ENCODE measurements at regions not wholly inside any gene's neighbourhood (a gene's known extent, or its start where the extent isn't known, plus 50 kb on each side); places are given as distances from the start of the nearest gene placed in this dataset.
"Not testable (repeated sequence)": the region's sequence is repeated elsewhere in the genome, so short reads cannot be mapped to it uniquely, and the experiment has no call there.

GRCh38 chr11:127816962-127817361 is 770.4 kb downstream of the ETS1 start:
- no peaks in the 10 kb centered on the region for H3K9me3 ChIP-seq (ENCODE audit: control insufficient read depth, insufficient read depth, low read length)
- no peaks in the 10 kb centered on the region for H3K36me3 ChIP-seq (ENCODE audit: control insufficient read depth, insufficient read depth, low read length)
- H3K27me3 ChIP-seq (ENCODE audit: control insufficient read depth, insufficient read depth, low read length) = no peaks in the 10 kb centered on the region
- no peak overlapping the region for H3K4me3 ChIP-seq (ENCODE audit: low read depth, low read length)
- H3K9ac ChIP-seq (ENCODE audit: low read depth, low read length) = no peak overlapping the region
- H3K4me1 ChIP-seq (ENCODE audit: control insufficient read depth, insufficient read depth, low read length) = peaks cover 5% of the 10 kb centered on the region

DNA sequence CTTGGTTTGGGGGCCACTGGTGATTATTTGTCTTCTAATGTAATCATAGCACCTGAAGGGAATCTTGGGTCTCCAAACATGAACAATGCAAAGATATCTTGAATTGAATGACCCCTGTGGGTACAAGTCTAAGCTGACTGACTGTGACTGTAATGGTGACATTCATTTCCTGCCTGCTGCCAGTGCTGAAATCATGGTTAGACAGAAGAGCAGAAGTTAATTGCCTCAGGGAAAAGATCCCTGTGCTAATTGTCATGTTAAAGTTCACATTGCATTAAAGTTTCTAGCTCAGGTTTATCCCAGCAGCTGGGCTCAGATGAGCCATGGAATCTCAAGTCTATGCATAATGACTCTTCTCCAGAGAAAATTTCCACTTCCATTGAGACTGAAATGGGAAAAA is 772.0 kb downstream of the ETS1 start:
- Histone ChIP-seq H3K9ac (ENCODE audit: low read depth, low read length) (no peak overlapping the region), H3K27me3 (ENCODE audit: control insufficient read depth, insufficient read depth, low read length) (no peaks in the 10 kb centered on the region), H3K36me3 (ENCODE audit: control insufficient read depth, insufficient read depth, low read length) (no peaks in the 10 kb centered on the region), H3K4me1 (ENCODE audit: control insufficient read depth, insufficient read depth, low read length) (peaks cover 5% of the 10 kb centered on the region), H3K4me3 (ENCODE audit: low read depth, low read length) (no peak overlapping the region), H3K9me3 (ENCODE audit: control insufficient read depth, insufficient read depth, low read length) (no peaks in the 10 kb centered on the region)

DNA sequence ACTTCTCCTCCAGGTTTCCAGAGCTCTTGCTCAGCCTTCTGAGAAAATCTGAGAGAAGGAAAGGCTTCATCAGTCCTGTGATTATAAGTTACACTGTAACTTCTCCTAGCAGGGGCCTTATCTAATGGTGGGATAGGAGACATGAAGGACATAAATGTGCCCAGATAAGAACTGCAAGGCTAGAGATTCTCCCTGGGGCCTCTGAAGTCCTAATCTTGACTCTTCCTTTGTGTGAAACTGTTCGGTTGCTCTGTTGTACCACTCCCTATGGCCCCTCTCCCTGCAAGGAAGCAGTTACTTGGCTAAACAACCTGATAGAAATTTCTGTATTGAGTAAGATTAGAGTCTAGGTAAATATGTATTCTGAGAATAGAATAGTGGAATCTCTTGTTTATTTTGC is 780.9 kb downstream of the ETS1 start:
- Histone ChIP-seq H3K4me3 (ENCODE audit: low read depth, low read length) (no peak overlapping the region), H3K36me3 (ENCODE audit: control insufficient read depth, insufficient read depth, low read length) (no peaks in the 10 kb centered on the region), H3K27me3 (ENCODE audit: control insufficient read depth, insufficient read depth, low read length) (no peaks in the 10 kb centered on the region), H3K9me3 (ENCODE audit: control insufficient read depth, insufficient read depth, low read length) (no peaks in the 10 kb centered on the region), H3K4me1 (ENCODE audit: control insufficient read depth, insufficient read depth, low read length) (no peaks in the 10 kb centered on the region), H3K9ac (ENCODE audit: low read depth, low read length) (no peak overlapping the region)

- Histone ChIP-seq H3K36me3 (ENCODE audit: control insufficient read depth, insufficient read depth, low read length) (no peaks in the 10 kb centered on the region), H3K9me3 (ENCODE audit: control insufficient read depth, insufficient read depth, low read length) (no peaks in the 10 kb centered on the region), H3K27me3 (ENCODE audit: control insufficient read depth, insufficient read depth, low read length) (no peaks in the 10 kb centered on the region), H3K4me1 (ENCODE audit: control insufficient read depth, insufficient read depth, low read length) (no peaks in the 10 kb centered on the region), H3K9ac (ENCODE audit: low read depth, low read length) (no peak overlapping the region), H3K4me3 (ENCODE audit: low read depth, low read length) (no peak overlapping the region)
Observed at GRCh38 chr11:127805771-127806170, 781.6 kb downstream of the ETS1 start.

GRCh38 chr11:127804747-127805400 is 782.5 kb downstream of the ETS1 start:
- Histone ChIP-seq H3K9ac (ENCODE audit: low read depth, low read length) (no peak overlapping the region), H3K27me3 (ENCODE audit: control insufficient read depth, insufficient read depth, low read length) (no peaks in the 10 kb centered on the region), H3K4me1 (ENCODE audit: control insufficient read depth, insufficient read depth, low read length) (no peaks in the 10 kb centered on the region), H3K4me3 (ENCODE audit: low read depth, low read length) (no peak overlapping the region), H3K9me3 (ENCODE audit: control insufficient read depth, insufficient read depth, low read length) (no peaks in the 10 kb centered on the region), H3K36me3 (ENCODE audit: control insufficient read depth, insufficient read depth, low read length) (no peaks in the 10 kb centered on the region)

DNA sequence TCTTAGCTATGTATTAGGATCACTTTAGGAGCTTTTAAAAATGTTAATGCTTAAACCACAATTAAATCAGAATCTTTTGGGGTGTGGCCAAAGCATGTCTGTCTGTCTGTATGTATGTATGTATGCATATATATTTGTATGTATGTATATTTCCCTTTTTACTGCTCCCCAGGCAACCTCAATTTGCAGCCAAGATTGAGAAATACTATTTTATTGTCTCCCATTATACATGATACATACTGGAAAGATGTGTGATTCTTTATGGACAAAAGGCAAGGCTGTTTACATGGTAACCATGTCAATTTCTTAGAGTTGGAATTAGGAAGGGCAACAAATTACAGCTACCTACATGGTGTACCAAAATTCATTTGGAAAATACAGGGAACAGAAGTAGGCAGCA is 783.6 kb downstream of the ETS1 start:
- Histone ChIP-seq H3K9me3 (ENCODE audit: control insufficient read depth, insufficient read depth, low read length) (no peaks in the 10 kb centered on the region), H3K36me3 (ENCODE audit: control insufficient read depth, insufficient read depth, low read length) (no peaks in the 10 kb centered on the region), H3K9ac (ENCODE audit: low read depth, low read length) (no peak overlapping the region), H3K27me3 (ENCODE audit: control insufficient read depth, insufficient read depth, low read length) (no peaks in the 10 kb centered on the region), H3K4me3 (ENCODE audit: low read depth, low read length) (no peak overlapping the region), H3K4me1 (ENCODE audit: control insufficient read depth, insufficient read depth, low read length) (no peaks in the 10 kb centered on the region)

DNA sequence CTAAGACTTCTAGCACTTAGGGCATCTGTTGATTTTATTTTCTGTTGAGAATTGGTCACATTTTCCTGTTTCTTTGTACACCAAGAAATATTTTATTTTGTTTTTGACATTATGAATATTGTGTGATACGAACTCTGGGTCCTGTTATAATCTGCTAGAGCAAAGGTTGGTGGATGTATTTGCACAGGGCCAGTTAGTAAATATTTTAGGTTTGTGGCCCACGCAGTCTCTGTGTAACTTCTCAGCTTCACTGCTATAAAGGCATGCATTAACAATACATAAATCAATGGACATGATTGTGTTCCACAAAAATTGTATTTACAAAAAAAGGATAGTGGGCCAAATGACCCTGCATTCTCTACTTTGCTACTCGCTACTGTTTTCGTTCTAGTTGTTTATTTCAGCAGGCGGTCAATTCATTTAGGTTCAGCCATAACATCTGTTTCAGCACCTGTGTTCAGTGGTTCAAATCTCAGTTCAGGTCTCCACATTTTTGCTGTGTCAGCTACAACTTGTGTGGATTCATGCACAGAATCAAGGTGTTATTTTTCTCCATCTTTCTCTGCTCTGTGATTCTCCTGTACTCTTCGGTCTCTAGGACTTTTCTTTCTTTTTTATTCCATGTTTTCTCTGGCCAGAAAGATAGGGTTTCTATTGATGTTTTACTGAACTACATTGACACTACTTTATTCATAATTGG is 786.2 kb downstream of the ETS1 start:
- H3K27me3 ChIP-seq (ENCODE audit: control insufficient read depth, insufficient read depth, low read length) = no peaks in the 10 kb centered on the region

GRCh38 chr11:127795326-127795725 is 792.0 kb downstream of the ETS1 start:
- Histone ChIP-seq H3K4me3 (ENCODE audit: low read depth, low read length) (no peak overlapping the region), H3K9ac (ENCODE audit: low read depth, low read length) (no peak overlapping the region), H3K4me1 (ENCODE audit: control insufficient read depth, insufficient read depth, low read length) (no peaks in the 10 kb centered on the region), H3K36me3 (ENCODE audit: control insufficient read depth, insufficient read depth, low read length) (no peaks in the 10 kb centered on the region), H3K27me3 (ENCODE audit: control insufficient read depth, insufficient read depth, low read length) (no peaks in the 10 kb centered on the region), H3K9me3 (ENCODE audit: control insufficient read depth, insufficient read depth, low read length) (no peaks in the 10 kb centered on the region)

More for the DNA sequence above, 786.2 kb downstream of the ETS1 start:
- H3K9ac ChIP-seq (ENCODE audit: low read depth, low read length) = no peak overlapping the region
- H3K4me3 ChIP-seq (ENCODE audit: low read depth, low read length) = no peak overlapping the region
- H3K9me3 ChIP-seq (ENCODE audit: control insufficient read depth, insufficient read depth, low read length) = no peaks in the 10 kb centered on the region
- no peaks in the 10 kb centered on the region for H3K36me3 ChIP-seq (ENCODE audit: control insufficient read depth, insufficient read depth, low read length)
- no peaks in the 10 kb centered on the region for H3K4me1 ChIP-seq (ENCODE audit: control insufficient read depth, insufficient read depth, low read length)

- Histone ChIP-seq H3K9ac (ENCODE audit: low read depth, low read length) (no peak overlapping the region), H3K4me3 (ENCODE audit: low read depth, low read length) (no peak overlapping the region), H3K4me1 (ENCODE audit: control insufficient read depth, insufficient read depth, low read length) (no peaks in the 10 kb centered on the region), H3K36me3 (ENCODE audit: control insufficient read depth, insufficient read depth, low read length) (no peaks in the 10 kb centered on the region), H3K27me3 (ENCODE audit: control insufficient read depth, insufficient read depth, low read length) (no peaks in the 10 kb centered on the region), H3K9me3 (ENCODE audit: control insufficient read depth, insufficient read depth, low read length) (no peaks in the 10 kb centered on the region)
Observed at GRCh38 chr11:127791844-127792243, 791.3 kb upstream of the KIRREL3 start.

GRCh38 chr11:127790592-127790991 is 790.0 kb upstream of the KIRREL3 start:
- Histone ChIP-seq H3K9me3 (ENCODE audit: control insufficient read depth, insufficient read depth, low read length) (no peaks in the 10 kb centered on the region), H3K4me1 (ENCODE audit: control insufficient read depth, insufficient read depth, low read length) (no peaks in the 10 kb centered on the region), H3K27me3 (ENCODE audit: control insufficient read depth, insufficient read depth, low read length) (no peaks in the 10 kb centered on the region), H3K36me3 (ENCODE audit: control insufficient read depth, insufficient read depth, low read length) (no peaks in the 10 kb centered on the region), H3K9ac (ENCODE audit: low read depth, low read length) (no peak overlapping the region), H3K4me3 (ENCODE audit: low read depth, low read length) (no peak overlapping the region)

DNA sequence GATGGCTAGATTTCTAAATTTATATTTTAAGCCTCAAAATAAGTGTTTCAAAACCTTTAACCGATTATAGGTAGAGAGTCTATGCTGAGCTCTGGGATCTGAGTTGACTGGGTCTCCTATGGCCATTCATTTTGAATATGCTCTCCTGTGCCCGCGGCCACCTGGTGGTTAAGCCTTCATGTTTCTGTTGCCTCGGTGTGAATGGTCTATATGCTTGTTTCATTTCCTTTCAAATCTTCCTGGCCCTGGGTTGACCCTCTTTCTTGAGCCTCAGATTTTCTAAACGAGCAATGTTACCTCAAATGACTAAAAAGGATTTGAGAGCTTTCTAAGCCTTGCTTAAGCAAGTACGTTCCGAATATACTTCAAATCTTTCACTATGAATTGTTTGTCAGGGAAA is 789.4 kb upstream of the KIRREL3 start:
- Histone ChIP-seq H3K36me3 (ENCODE audit: control insufficient read depth, insufficient read depth, low read length) (no peaks in the 10 kb centered on the region), H3K9me3 (ENCODE audit: control insufficient read depth, insufficient read depth, low read length) (no peaks in the 10 kb centered on the region), H3K4me1 (ENCODE audit: control insufficient read depth, insufficient read depth, low read length) (no peaks in the 10 kb centered on the region), H3K4me3 (ENCODE audit: low read depth, low read length) (no peak overlapping the region), H3K27me3 (ENCODE audit: control insufficient read depth, insufficient read depth, low read length) (no peaks in the 10 kb centered on the region), H3K9ac (ENCODE audit: low read depth, low read length) (no peak overlapping the region)

DNA sequence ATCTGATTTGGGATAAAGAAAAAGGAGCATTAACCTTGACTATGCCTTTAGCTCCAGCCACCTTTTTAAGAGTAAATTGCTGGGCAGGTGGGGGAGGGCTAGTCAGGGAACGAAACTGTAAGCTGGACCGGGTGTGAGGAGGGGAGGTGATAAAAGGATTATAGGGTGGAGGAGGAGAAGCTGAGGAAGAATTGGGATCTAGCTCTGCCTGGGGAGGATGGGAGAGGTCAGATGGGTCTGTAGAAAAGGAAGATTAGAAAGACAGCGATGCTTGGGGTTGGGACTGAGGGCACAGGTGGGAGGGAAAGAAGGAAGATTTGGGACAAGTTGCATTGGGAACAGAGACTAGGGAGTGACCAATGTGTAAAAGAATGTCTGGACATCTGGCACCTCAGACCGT is 772.4 kb upstream of the KIRREL3 start:
- H3K9ac ChIP-seq (ENCODE audit: low read depth, low read length); H3K36me3 ChIP-seq (ENCODE audit: control insufficient read depth, insufficient read depth, low read length); H3K9me3 ChIP-seq (ENCODE audit: control insufficient read depth, insufficient read depth, low read length); H3K4me3 ChIP-seq (ENCODE audit: low read depth, low read length); H3K4me1 ChIP-seq (ENCODE audit: control insufficient read depth, insufficient read depth, low read length); H3K27me3 ChIP-seq (ENCODE audit: control insufficient read depth, insufficient read depth, low read length): not testable (repeated sequence)

Measured in iPS-15b (cell line).